IMR-90 (cell line): ENCODE measurements at regions not wholly inside any gene's neighbourhood (a gene's known extent, or its start where the extent isn't known, plus 50 kb on each side); places are given as distances from the start of the nearest gene placed in this dataset.
A peak's percentile ranks its signal among the peaks of the same experiment; 100 is the strongest.

Experiments used
- ATAC-seq: fragments of 200-7000 bp; cut with Tn5 transposase; 2 replicates; pipeline ENCODE4 v1.9.1; 2020; ENCODE audit warnings: low read depth, mild to moderate bottlenecking, moderate library complexity
- BruUV-seq: library from RNA; stranded (reverse); fragments of 400-500 nt; replicated peaks from 2 replicates; lab custom pipeline; 2021; lab: Mats Ljungman, UMichigan
- CTCF ChIA-PET: fragments of 300-600 bp; formaldehyde crosslinking; extraction: SDS; loops from one replicate; lab custom pipeline; 2021; ENCODE audit warnings: antibody characterized with exemption; lab: Yijun Ruan, JAX
- POLR2A ChIA-PET: fragments of 300-600 bp; sonication (Branson Sonifier 250); formaldehyde crosslinking; loops from one replicate; lab custom pipeline; 2022; ENCODE audit warnings: antibody characterized with exemption; ENCODE audit not compliant: unreplicated experiment; lab: Charles Lee
- DNase-seq: peaks from one replicate; pipeline ENCODE4 v3.0.0; 2013
- H2AFZ ChIP-seq: replicated peaks from 2 replicates; pipeline ENCODE3; 2013; ENCODE audit warnings: low read length, mild to moderate bottlenecking; ENCODE audit not compliant: poor library complexity
- H2AK5ac ChIP-seq: 2 replicates; pipeline ENCODE4 v1.6.1; 2013; ENCODE audit warnings: low read depth, low read length, inconsistent platforms
- H2AK9ac ChIP-seq: replicated peaks from 2 replicates; pipeline ENCODE3; 2013; ENCODE audit warnings: mild to moderate bottlenecking, low read depth, low read length, moderate library complexity; ENCODE audit not compliant: poor library complexity
- H2BK120ac ChIP-seq: 2 replicates; pipeline ENCODE4 v1.6.1; 2013; ENCODE audit warnings: low read depth, low read length, inconsistent platforms
- H2BK15ac ChIP-seq: 3 replicates; pipeline ENCODE4 v1.6.1; 2013; ENCODE audit warnings: low read depth, low read length, inconsistent platforms
- H2BK20ac ChIP-seq: 2 replicates; pipeline ENCODE4 v1.6.1; 2013; ENCODE audit warnings: low read depth, mild to moderate bottlenecking, inconsistent platforms, low read length, moderate library complexity
- H2BK5ac ChIP-seq: 2 replicates; pipeline ENCODE4 v1.6.1; 2013; ENCODE audit warnings: mild to moderate bottlenecking, low read depth, low read length, inconsistent platforms; ENCODE audit not compliant: poor library complexity, severe bottlenecking
- H3K14ac ChIP-seq: replicated peaks from 2 replicates; pipeline ENCODE4 v1.6.1; 2013; ENCODE audit warnings: low read depth, low read length, inconsistent platforms
- H3K18ac ChIP-seq: 2 replicates; pipeline ENCODE4 v1.6.1; 2013; ENCODE audit warnings: low read depth, low read length, control low read depth
- H3K23ac ChIP-seq: 2 replicates; pipeline ENCODE4 v1.6.1; 2013; ENCODE audit warnings: low read depth, low read length, inconsistent platforms
- H3K27ac ChIP-seq: 2 replicates; pipeline ENCODE4 v1.5.1; 2013; ENCODE audit warnings: mild to moderate bottlenecking, control low read depth, low read length; ENCODE audit not compliant: insufficient read depth
- H3K27me3 ChIP-seq: 2 replicates; pipeline ENCODE4 v1.6.1; 2013; ENCODE audit warnings: low read length; ENCODE audit not compliant: control insufficient read depth, insufficient read depth
- H3K36me3 ChIP-seq: 2 replicates; pipeline ENCODE4 v1.6.1; 2013; ENCODE audit warnings: low read length, mixed read lengths; ENCODE audit not compliant: control insufficient read depth, insufficient read depth
- H3K4ac ChIP-seq: 2 replicates; pipeline ENCODE4 v1.6.1; 2013; ENCODE audit warnings: low read depth, low read length, inconsistent platforms
- H3K4me1 ChIP-seq: 2 replicates; pipeline ENCODE4 v1.6.1; 2013; ENCODE audit warnings: low read length, mixed read lengths; ENCODE audit not compliant: control insufficient read depth, insufficient read depth
- H3K4me2 ChIP-seq: 2 replicates; pipeline ENCODE4 v1.6.1; 2013; ENCODE audit warnings: low read depth, mild to moderate bottlenecking, control low read depth, low read length, moderate library complexity
- H3K4me3 ChIP-seq: 2 replicates; pipeline ENCODE4 v1.5.1; 2013; ENCODE audit warnings: low read depth, mild to moderate bottlenecking, control low read depth, low read length, moderate library complexity; ENCODE audit not compliant: insufficient read depth
- H3K56ac ChIP-seq: 2 replicates; pipeline ENCODE4 v1.6.1; 2013; ENCODE audit warnings: low read length, inconsistent platforms; ENCODE audit not compliant: insufficient read depth; ENCODE audit errors: extremely low read depth
- H3K79me1 ChIP-seq, 2 experiments: 2 replicates each; pipeline ENCODE4 v1.6.1; 2013; ENCODE audit warnings: low read length in 2 of 2, inconsistent platforms in 1 of 2, low read depth in 1 of 2
- H3K9ac ChIP-seq: 2 replicates; pipeline ENCODE4 v1.6.1; 2013; ENCODE audit warnings: low read depth, low read length, control low read depth
- H3K9me1 ChIP-seq: 2 replicates; pipeline ENCODE4 v1.6.1; 2013; ENCODE audit warnings: low read length, inconsistent platforms; ENCODE audit not compliant: insufficient read depth
- H3K9me3 ChIP-seq: 2 replicates; pipeline ENCODE4 v1.6.1; 2013; ENCODE audit warnings: low read length; ENCODE audit not compliant: control insufficient read depth, insufficient read depth
- H4K20me1 ChIP-seq: 2 replicates; pipeline ENCODE4 v1.6.1; 2013; ENCODE audit warnings: low read length, inconsistent platforms; ENCODE audit not compliant: insufficient read depth
- H4K5ac ChIP-seq: 2 replicates; pipeline ENCODE4 v1.6.1; 2013; ENCODE audit warnings: mild to moderate bottlenecking, low read depth, low read length, control low read depth
- H4K8ac ChIP-seq, 2 experiments: 2 replicates each; pipeline ENCODE4 v1.6.1; 2013; ENCODE audit warnings: low read depth in 2 of 2, low read length in 2 of 2, control low read depth in 1 of 2, inconsistent platforms in 1 of 2
- H4K91ac ChIP-seq: 2 replicates; pipeline ENCODE4 v1.6.1; 2013; ENCODE audit warnings: low read depth, low read length, inconsistent platforms; ENCODE audit not compliant: insufficient read depth
- BHLHE40 ChIP-seq: fragments of 150-350 bp; IDR thresholded peaks from 2 replicates; pipeline ENCODE4 v1.6.1; 2016; ENCODE audit warnings: mild to moderate bottlenecking, low read depth, low read length
- CEBPB ChIP-seq: IDR thresholded peaks from 2 replicates; pipeline ENCODE4 v1.6.1; 2012; ENCODE audit warnings: low read depth, low read length, improper control_type of control experiment
- FOS ChIP-seq: fragments of 150-350 bp; IDR thresholded peaks from 2 replicates; pipeline ENCODE4 v1.6.1; 2016; ENCODE audit warnings: low read depth, low read length
- MAFK ChIP-seq: IDR thresholded peaks from 2 replicates; pipeline ENCODE4 v1.6.1; 2012; ENCODE audit warnings: low read depth, low read length, improper control_type of control experiment
- RCOR1 ChIP-seq: IDR thresholded peaks from 2 replicates; pipeline ENCODE4 v1.6.1; 2012; ENCODE audit warnings: mild to moderate bottlenecking, low read length, improper control_type of control experiment; ENCODE audit not compliant: insufficient replicate concordance
- RFX5 ChIP-seq: IDR thresholded peaks from 2 replicates; pipeline ENCODE4 v1.8.0; 2012; ENCODE audit warnings: low read depth, mild to moderate bottlenecking, low read length, moderate library complexity
- WGBS, 2 experiments: methylation state at CpG; one replicate each; pipeline versions ENCODE4 v1.1.5 to v1.1.7; 2013; ENCODE audit warnings: missing lambda C conversion rate in 2 of 2; ENCODE audit not compliant: insufficient read length in 1 of 2; ENCODE audit errors: extremely low coverage in 2 of 2; 5-methylcytosine and 5-hydroxymethylcytosine counted together
- dilution Hi-C: fragments of 300-500 bp; cut with HindIII; formaldehyde crosslinking; loops from one replicate; pipeline ENCODE4 v1.14.3; 2018; ENCODE audit warnings: low sequenced_read_pairs; ENCODE audit not compliant: unreplicated experiment
- in situ Hi-C: fragments of 300-500 bp; cut with MboI; formaldehyde crosslinking; loops from 3 replicates; pipeline ENCODE4 v1.14.3; 2019; ENCODE audit warnings: low sequenced_read_pairs, inconsistent platforms, mixed read lengths
- intact Hi-C: fragments of 100-400 bp; cut with micrococcal nuclease; formaldehyde crosslinking; loops from 2 replicates; pipeline ENCODE4 v1.10.0; 2022

GRCh38 chr2:67614454-67614853 is 217.3 kb downstream of the ETAA1 start:
- H3K18ac ChIP-seq: no peak overlapping the region
- H4K20me1 ChIP-seq: no peaks in the 10 kb centered on the region
- H4K8ac ChIP-seq: no peak overlapping the region
- H3K27ac ChIP-seq: no peak overlapping the region
- no peak overlapping the region for H4K5ac ChIP-seq
- H3K4me3 ChIP-seq: no peak overlapping the region
- no peak overlapping the region for H2BK5ac ChIP-seq
- no peak overlapping the region for H2AK5ac ChIP-seq
- H2BK120ac ChIP-seq: no peak overlapping the region
- TF ChIP-seq RFX5: no peak
- TF ChIP-seq MAFK: no peak
- TF ChIP-seq CEBPB: no peak
- no peak for TF ChIP-seq FOS
- no peak for TF ChIP-seq BHLHE40
- TF ChIP-seq RCOR1: no peak
- dilution Hi-C loops: no loop called here
- DNase-seq (no peak), ATAC-seq (no peak)
- H3K14ac ChIP-seq: peak overlapping the region; percentile 7; the same call in 1 of the 2 replicates
- no CpG with 5 or more reads among the region's 1 CpG for WGBS, 2 experiments
- H3K79me1 ChIP-seq: 0 out of 4 replicates have a peak, but pooled peaks cover 0 to 3% of the 10 kb centered on the region in 2 experiments
- peak overlapping the region; percentile 20; the same call in 1 of the 3 replicates for H2BK15ac ChIP-seq
- intact Hi-C loops: no loop called here
- H3K23ac ChIP-seq: no peak overlapping the region
- H3K4ac ChIP-seq: no peak overlapping the region
- H4K91ac ChIP-seq: no peak overlapping the region
- peaks cover 7% of the 10 kb centered on the region for H3K4me1 ChIP-seq
- H3K9me3 ChIP-seq: no peaks in the 10 kb centered on the region
- in situ Hi-C loops: no loop called here
- H3K56ac ChIP-seq: no peak overlapping the region
- H3K9me1 ChIP-seq: no peaks in the 10 kb centered on the region
- no peak overlapping the region for H2BK20ac ChIP-seq
- ChIA-PET CTCF (no interaction called here), POLR2A (interaction anchor here (0.6 kb wide), 1 partner anchor 36 kb away, joined by 3 read pairs; no protein-coding TSS in a partner anchor)
- H3K27me3 ChIP-seq: no peaks in the 10 kb centered on the region
- no peak overlapping the region for H3K4me2 ChIP-seq
- no peaks in the 10 kb centered on the region for H3K36me3 ChIP-seq
- no TSS peak for BruUV-seq
- no peak overlapping the region for H2AFZ ChIP-seq
- no peak overlapping the region for H2AK9ac ChIP-seq
- no peak overlapping the region for H3K9ac ChIP-seq
